K562 (cell line): ENCODE measurements at regions not wholly inside any gene's neighbourhood (a gene's known extent, or its start where the extent isn't known, plus 50 kb on each side); places are given as distances from the start of the nearest gene placed in this dataset.

ENCODE experiments used
- ARHGAP35 ChIP-seq: fragments of 450-650 bp; IDR thresholded peaks from 2 replicates; pipeline ENCODE4 v1.6.1; 2018; ENCODE audit not compliant: partially characterized antibody
- BCL6 ChIP-seq: fragments of 250-450 bp; sonication (Bioruptor Pico); IDR thresholded peaks from 2 replicates; pipeline ENCODE4 v1.4.0; 2020
- CAMTA2 ChIP-seq: fragments of 250-450 bp; sonication (Bioruptor Pico); conservative IDR thresholded peaks from 2 replicates; pipeline ENCODE4 v1.5.1; 2022
- CEBPG ChIP-seq, 3 experiments: fragments of 200-800 bp in 1 of 3; sonication (Bioruptor generic) in 1 of 3; sonication (generic) in 1 of 3; formaldehyde crosslinking in 1 of 3; IDR thresholded peaks in 2 of 3; conservative IDR thresholded peaks in 1 of 3; 2 replicates each; pipeline versions ENCODE4 v1.6.1 to v1.8.0; 2016 to 2022; ENCODE audit warnings: missing compliant biosample characterization in 2 of 3, missing genetic modification characterization in 2 of 3, mild to moderate bottlenecking in 1 of 3, missing genetic modification reagents in 1 of 3
- PREB ChIP-seq: sonication (generic); formaldehyde crosslinking; IDR thresholded peaks from 2 replicates; pipeline ENCODE4 v1.8.1; 2023; ENCODE audit warnings: mild to moderate bottlenecking, missing genetic modification reagents
- TFE3 ChIP-seq: fragments of 450-650 bp; formaldehyde crosslinking; IDR thresholded peaks from 2 replicates; pipeline ENCODE4 v1.4.0; 2020; ENCODE audit warnings: mild to moderate bottlenecking, mixed read lengths
- ZBTB34 ChIP-seq: fragments of 250-450 bp; sonication (Bioruptor Pico); IDR thresholded peaks from 2 replicates; pipeline ENCODE4 v1.8.0; 2021; ENCODE audit warnings: mild to moderate bottlenecking, moderate library complexity
- ZNF639 ChIP-seq, 2 experiments: fragments of 200-800 bp in 1 of 2; sonication (Bioruptor generic) in 1 of 2; sonication (generic) in 1 of 2; formaldehyde crosslinking in 1 of 2; IDR thresholded peaks in 1 of 2; conservative IDR thresholded peaks in 1 of 2; 2 replicates each; pipeline versions ENCODE4 v1.5.0 to v1.6.1; 2016 to 2020; ENCODE audit warnings: missing compliant biosample characterization in 1 of 2, missing genetic modification characterization in 1 of 2, missing genetic modification reagents in 1 of 2

- TF ChIP-seq CAMTA2 = no peak
- TF ChIP-seq ZBTB34 (CRISPR knock-in tag) = no peak
- TF ChIP-seq PREB (CRISPR knock-in tag) = no peak
- no peak for TF ChIP-seq CEBPG (CRISPR knock-in tag; IDR thresholded peaks at IDR 0.05)
- no peak for TF ChIP-seq CEBPG (tag; conservative IDR thresholded peaks at IDR 0.05 in 1 of 2, IDR thresholded peaks at IDR 0.05 in 1 of 2)
- TF ChIP-seq TFE3 (CRISPR knock-in tag) = no peak
- no peak for TF ChIP-seq BCL6 (CRISPR knock-in tag)
- TF ChIP-seq ARHGAP35 = no peak
- TF ChIP-seq ZNF639 (CRISPR knock-in tag; conservative IDR thresholded peaks at IDR 0.05 in 1 of 2, IDR thresholded peaks at IDR 0.05 in 1 of 2) = no peak
- TF ChIP-seq, all 486 proteins: peak for 0
Observed at GRCh38 chr12:5213990-5214389, 170.3 kb downstream of the KCNA5 start (continued).
